ENCODE measurements at regions not wholly inside any gene's neighbourhood (a gene's known extent, or its start where the extent isn't known, plus 50 kb on each side); places are given as distances from the start of the nearest gene placed in this dataset.

DNA sequence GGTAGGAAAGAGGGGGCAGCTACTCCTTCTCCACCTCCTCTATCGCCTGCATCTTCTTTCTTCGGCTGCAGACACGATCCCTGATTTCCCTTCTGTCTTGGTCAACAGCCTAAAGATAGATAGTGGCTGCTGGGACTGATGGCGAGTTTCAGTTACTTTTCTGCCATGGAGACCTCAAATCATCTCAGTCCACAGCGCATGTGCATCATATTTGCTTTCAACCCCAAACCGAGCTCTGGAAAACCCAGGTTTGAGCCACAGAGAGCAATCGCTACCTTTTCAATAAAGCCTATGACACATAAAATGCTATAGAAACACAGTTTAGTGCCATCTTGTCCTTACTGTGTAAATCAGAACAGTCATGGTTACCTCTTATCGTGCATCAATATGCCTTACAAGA is 142.9 kb upstream of the IRF2BP2 start:
- TF ChIP-seq, protein P1, sequence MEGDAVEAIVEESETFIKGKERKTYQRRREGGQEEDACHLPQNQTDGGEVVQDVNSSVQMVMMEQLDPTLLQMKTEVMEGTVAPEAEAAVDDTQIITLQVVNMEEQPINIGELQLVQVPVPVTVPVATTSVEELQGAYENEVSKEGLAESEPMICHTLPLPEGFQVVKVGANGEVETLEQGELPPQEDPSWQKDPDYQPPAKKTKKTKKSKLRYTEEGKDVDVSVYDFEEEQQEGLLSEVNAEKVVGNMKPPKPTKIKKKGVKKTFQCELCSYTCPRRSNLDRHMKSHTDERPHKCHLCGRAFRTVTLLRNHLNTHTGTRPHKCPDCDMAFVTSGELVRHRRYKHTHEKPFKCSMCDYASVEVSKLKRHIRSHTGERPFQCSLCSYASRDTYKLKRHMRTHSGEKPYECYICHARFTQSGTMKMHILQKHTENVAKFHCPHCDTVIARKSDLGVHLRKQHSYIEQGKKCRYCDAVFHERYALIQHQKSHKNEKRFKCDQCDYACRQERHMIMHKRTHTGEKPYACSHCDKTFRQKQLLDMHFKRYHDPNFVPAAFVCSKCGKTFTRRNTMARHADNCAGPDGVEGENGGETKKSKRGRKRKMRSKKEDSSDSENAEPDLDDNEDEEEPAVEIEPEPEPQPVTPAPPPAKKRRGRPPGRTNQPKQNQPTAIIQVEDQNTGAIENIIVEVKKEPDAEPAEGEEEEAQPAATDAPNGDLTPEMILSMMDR (IDR thresholded peaks at IDR 0.05): no peak
- TF ChIP-seq TCF7L2 (IDR thresholded peaks at IDR 0.05; ENCODE audit: low read depth, low read length): no peak

Measured in Panc1 (cell line).